ENCODE measurements at regions not wholly inside any gene's neighbourhood (a gene's known extent, or its start where the extent isn't known, plus 50 kb on each side); places are given as distances from the start of the nearest gene placed in this dataset.

DNA sequence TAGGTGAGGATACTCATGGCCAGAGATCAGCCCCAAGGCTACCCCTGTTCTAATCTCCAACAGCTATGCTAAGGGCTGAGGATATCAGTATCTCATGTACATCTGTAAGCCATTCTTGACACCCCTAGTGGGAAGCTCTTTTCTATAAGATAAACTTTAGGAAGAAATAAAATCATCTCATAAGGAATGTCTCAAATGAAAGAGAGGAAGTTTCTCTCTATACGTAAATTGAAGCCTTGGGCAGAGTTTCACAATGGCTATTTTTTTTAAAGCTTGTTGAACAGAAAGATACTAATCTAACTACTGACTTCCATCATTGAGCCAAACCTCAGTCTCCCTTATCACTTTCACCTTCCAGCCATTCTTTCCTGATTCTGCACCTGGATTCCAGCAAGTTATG lies 405.7 kb downstream of the PRR16 start:
- H3K4me1 ChIP-seq (ENCODE audit: control insufficient read depth, insufficient read depth, low read length, poor library complexity, severe bottlenecking) = no peaks in the 10 kb centered on the region
- no peak overlapping the region for H3K4me3 ChIP-seq (ENCODE audit: extremely low read depth, insufficient read depth, low read length, poor library complexity, severe bottlenecking)
- no CpG with 5 or more reads among the region's 1 CpG for WGBS, 2 experiments (ENCODE audit: insufficient coverage in 2 of 2)
- H3K9me3 ChIP-seq (ENCODE audit: control insufficient read depth, low read length) = no peaks in the 10 kb centered on the region
- H3K36me3 ChIP-seq (ENCODE audit: control insufficient read depth, insufficient read depth, low read length) = no peaks in the 10 kb centered on the region
- no peak overlapping the region for H3K27ac ChIP-seq (ENCODE audit: low read depth, low read length, severe bottlenecking)

DNA sequence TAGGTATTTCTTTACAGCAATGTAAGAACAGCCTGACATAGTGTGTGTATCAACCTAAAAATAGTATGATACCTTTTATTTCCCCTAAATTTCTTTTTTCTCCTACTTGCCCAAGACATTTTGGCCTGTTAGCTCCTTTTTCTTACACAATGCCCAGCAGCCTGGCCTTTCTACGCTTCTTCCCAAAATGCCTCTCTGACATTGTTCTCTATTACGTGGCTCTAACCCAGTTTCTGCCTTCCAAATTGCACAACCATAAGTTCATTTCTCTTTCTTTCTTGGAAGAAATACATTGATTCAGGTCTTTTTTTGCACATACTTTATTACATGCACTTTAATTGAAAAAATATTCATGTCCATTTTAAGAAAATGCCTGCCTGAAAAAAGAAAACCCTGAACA lies 408.2 kb downstream of the PRR16 start:
- H3K4me3 ChIP-seq (ENCODE audit: extremely low read depth, insufficient read depth, low read length, poor library complexity, severe bottlenecking) = no peak overlapping the region
- no peaks in the 10 kb centered on the region for H3K36me3 ChIP-seq (ENCODE audit: control insufficient read depth, insufficient read depth, low read length)
- no peaks in the 10 kb centered on the region for H3K9me3 ChIP-seq (ENCODE audit: control insufficient read depth, low read length)
- 77 to 100% methylated on average over 2 of the region's 2 CpGs for WGBS, 2 experiments (ENCODE audit: insufficient coverage in 2 of 2)
- H3K27ac ChIP-seq (ENCODE audit: low read depth, low read length, severe bottlenecking) = no peak overlapping the region
- no peaks in the 10 kb centered on the region for H3K4me1 ChIP-seq (ENCODE audit: control insufficient read depth, insufficient read depth, low read length, poor library complexity, severe bottlenecking)

DNA sequence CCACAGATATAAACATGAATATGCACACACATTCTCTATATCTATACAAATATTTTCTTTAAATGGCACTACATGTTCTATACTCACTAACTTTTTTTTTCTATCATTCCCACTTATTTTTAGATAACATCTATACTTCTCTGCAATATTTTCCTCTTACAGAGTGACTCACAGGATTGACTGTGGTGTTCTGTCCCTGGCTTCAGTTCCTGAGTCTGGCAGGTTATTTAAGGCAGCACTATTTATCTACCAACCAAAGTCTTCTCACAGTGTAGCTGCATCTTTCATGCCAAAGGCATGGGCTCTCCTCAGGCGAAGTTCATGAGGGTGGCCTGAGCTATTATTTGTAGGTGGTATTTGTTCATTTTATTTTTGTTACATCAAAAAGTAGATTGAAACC lies 409.0 kb downstream of the PRR16 start:
- WGBS, 2 experiments (ENCODE audit: insufficient coverage in 2 of 2) = no CpG with 5 or more reads among the region's 1 CpG
- H3K27ac ChIP-seq (ENCODE audit: low read depth, low read length, severe bottlenecking) = no peak overlapping the region
- H3K4me3 ChIP-seq (ENCODE audit: extremely low read depth, insufficient read depth, low read length, poor library complexity, severe bottlenecking) = no peak overlapping the region
- no peaks in the 10 kb centered on the region for H3K4me1 ChIP-seq (ENCODE audit: control insufficient read depth, insufficient read depth, low read length, poor library complexity, severe bottlenecking)
- no peaks in the 10 kb centered on the region for H3K9me3 ChIP-seq (ENCODE audit: control insufficient read depth, low read length)
- no peaks in the 10 kb centered on the region for H3K36me3 ChIP-seq (ENCODE audit: control insufficient read depth, insufficient read depth, low read length)

DNA sequence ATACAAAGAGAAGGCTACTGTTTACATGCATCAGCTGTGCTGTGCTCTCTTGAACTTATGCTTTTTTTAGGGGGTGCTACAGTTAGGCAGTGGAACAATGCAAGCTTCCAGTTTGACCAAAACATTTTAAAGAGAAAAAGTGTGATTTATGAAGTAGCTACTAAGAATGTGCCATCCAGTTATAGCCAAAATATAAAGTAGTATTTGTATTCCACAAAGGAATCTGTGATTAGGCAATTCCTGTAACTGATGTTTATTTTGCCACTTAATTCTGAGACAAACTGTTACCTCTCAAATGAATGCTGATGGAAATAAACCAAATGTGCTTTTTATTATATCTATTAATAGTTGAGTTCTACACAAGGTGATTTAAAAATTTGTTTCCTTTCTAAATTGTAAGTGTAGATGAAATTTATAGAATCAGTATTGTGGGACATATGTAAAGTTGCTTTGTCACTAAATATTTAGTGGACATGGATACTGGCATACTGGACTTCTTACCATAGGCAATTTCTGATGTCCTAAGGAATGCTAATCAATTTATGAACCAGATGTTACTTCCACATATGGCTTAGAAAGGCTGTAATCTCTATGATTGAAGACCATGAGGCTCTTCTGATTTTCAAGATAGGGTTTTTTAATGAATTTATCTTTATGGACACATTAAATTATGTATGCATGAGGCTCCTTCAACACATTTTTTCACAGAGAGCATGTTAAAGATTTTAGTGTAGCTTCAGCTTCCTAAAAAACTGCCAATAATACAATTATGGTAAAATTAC lies 410.2 kb downstream of the PRR16 start:
- Histone ChIP-seq H3K36me3 (ENCODE audit: control insufficient read depth, insufficient read depth, low read length) (no peaks in the 10 kb centered on the region), H3K9me3 (ENCODE audit: control insufficient read depth, low read length) (no peaks in the 10 kb centered on the region), H3K27ac (ENCODE audit: low read depth, low read length, severe bottlenecking) (no peak overlapping the region), H3K4me1 (ENCODE audit: control insufficient read depth, insufficient read depth, low read length, poor library complexity, severe bottlenecking) (no peaks in the 10 kb centered on the region), H3K4me3 (ENCODE audit: extremely low read depth, insufficient read depth, low read length, poor library complexity, severe bottlenecking) (no peak overlapping the region)

DNA sequence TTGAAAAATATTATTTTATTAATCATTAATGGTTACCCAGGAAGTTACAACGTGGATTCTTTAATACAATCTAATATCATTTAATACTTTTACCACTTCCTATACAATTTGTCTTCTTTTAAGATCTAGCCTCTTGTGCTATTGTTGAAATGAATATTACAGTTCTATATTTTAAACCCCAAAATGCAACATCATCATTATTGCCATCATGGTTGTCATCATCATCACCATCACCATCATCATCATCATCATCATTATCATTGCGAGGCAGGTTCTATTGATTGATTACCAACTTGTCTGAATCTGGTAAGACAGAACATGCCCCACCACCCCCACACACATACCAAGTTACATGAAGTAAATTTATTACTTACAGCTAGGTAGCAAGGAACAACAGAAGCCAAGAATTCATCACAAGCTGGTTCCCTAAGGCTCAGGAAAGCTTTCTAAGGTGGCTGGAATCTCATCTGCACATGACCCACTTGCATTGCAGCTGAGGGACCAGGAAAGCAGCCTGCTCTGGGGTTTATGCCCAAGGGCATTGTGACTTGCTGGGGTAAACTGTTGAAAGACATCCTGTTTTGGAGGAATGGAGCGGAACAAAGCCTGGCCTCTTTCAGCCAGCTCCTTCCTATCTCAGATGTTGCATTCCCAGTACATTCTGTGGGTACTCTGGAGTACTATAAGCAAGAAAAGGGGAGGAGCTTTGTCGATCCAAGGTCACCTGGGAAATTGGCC lies 418.1 kb downstream of the PRR16 start:
- Histone ChIP-seq H3K4me3 (ENCODE audit: extremely low read depth, insufficient read depth, low read length, poor library complexity, severe bottlenecking) (no peak overlapping the region), H3K36me3 (ENCODE audit: control insufficient read depth, insufficient read depth, low read length) (no peaks in the 10 kb centered on the region), H3K9me3 (ENCODE audit: control insufficient read depth, low read length) (no peaks in the 10 kb centered on the region), H3K4me1 (ENCODE audit: control insufficient read depth, insufficient read depth, low read length, poor library complexity, severe bottlenecking) (no peaks in the 10 kb centered on the region), H3K27ac (ENCODE audit: low read depth, low read length, severe bottlenecking) (no peak overlapping the region)
- WGBS, 2 experiments (ENCODE audit: insufficient coverage in 2 of 2) = 80 to 100% methylated on average over 1 to 2 of the region's 4 CpGs

DNA sequence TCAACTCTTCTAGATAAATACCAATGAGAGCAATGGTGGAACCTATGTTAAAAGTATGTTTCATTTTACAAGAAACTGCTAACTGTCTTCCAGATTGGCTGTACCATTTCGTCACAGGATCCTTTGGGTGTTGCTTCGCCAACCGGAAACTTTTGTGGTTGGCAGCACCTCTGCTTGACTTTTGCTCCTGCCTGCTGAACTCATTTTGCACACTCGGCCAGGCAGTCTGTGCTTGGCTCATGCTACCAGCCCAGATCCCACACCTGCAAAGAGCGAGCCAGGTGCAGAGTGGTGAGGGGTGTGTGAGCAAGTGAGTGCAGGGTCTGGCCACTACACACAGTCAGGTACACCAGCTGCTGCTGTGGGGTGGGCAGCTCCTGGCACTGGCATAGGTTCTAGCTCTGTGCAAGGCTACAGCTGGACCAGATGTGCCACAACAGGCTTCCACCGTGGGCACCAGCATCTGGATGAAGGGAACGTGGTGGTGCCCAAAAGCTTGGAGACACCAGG lies 422.3 kb downstream of the PRR16 start:
- Histone ChIP-seq H3K4me1 (ENCODE audit: control insufficient read depth, insufficient read depth, low read length, poor library complexity, severe bottlenecking) (no peaks in the 10 kb centered on the region), H3K27ac (ENCODE audit: low read depth, low read length, severe bottlenecking) (no peak overlapping the region), H3K4me3 (ENCODE audit: extremely low read depth, insufficient read depth, low read length, poor library complexity, severe bottlenecking) (no peak overlapping the region), H3K9me3 (ENCODE audit: control insufficient read depth, low read length) (no peaks in the 10 kb centered on the region), H3K36me3 (ENCODE audit: control insufficient read depth, insufficient read depth, low read length) (no peaks in the 10 kb centered on the region)
- 90 to 99% methylated on average over 5 to 6 of the region's 7 CpGs for WGBS, 2 experiments (ENCODE audit: insufficient coverage in 2 of 2)

DNA sequence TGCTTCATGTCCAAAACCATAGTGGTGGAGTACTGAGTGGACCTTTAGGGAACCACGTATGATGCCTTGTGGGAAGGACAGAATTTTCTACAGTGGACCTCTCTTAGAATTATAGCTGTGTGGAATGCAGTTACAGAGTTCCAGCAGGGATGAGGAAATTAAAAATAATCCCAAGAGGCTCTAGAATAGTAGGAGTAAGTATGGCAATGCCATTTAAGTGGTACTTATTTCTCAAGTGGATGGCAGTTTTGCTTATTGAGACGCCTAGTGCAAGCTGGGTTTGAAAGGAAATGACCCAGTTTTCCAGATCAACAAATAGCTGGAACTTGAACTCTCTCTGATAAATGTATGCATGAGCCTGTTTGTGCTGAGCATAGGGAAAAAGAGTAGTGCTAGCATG lies 431.6 kb downstream of the PRR16 start:
- no peak overlapping the region for H3K4me3 ChIP-seq (ENCODE audit: extremely low read depth, insufficient read depth, low read length, poor library complexity, severe bottlenecking)
- no peaks in the 10 kb centered on the region for H3K36me3 ChIP-seq (ENCODE audit: control insufficient read depth, insufficient read depth, low read length)
- 83 to 89% methylated on average over 2 of the region's 2 CpGs for WGBS, 2 experiments (ENCODE audit: insufficient coverage in 2 of 2)
- H3K4me1 ChIP-seq (ENCODE audit: control insufficient read depth, insufficient read depth, low read length, poor library complexity, severe bottlenecking) = no peaks in the 10 kb centered on the region
- no peaks in the 10 kb centered on the region for H3K9me3 ChIP-seq (ENCODE audit: control insufficient read depth, low read length)
- no peak overlapping the region for H3K27ac ChIP-seq (ENCODE audit: low read depth, low read length, severe bottlenecking)

DNA sequence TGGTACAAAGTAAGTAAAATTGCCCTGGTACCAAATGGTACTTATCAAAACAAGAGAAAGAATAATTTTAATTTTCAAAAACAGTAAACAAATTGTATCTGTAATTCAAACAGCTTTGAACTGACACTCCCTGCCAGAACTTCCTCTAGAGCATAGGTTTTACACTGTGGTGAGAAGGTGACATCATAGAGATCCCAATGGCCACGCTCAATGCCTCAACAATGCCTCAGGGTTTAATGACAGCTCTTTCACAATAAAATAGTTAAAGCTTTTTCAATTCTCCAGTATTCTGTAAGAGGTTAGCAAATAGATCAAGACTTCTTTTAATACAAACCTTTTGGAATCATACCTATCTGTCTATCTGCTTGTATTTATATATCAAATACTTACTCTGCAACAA lies 437.1 kb downstream of the PRR16 start:
- Histone ChIP-seq H3K4me3 (ENCODE audit: extremely low read depth, insufficient read depth, low read length, poor library complexity, severe bottlenecking) (no peak overlapping the region), H3K9me3 (ENCODE audit: control insufficient read depth, low read length) (no peaks in the 10 kb centered on the region), H3K36me3 (ENCODE audit: control insufficient read depth, insufficient read depth, low read length) (no peaks in the 10 kb centered on the region), H3K4me1 (ENCODE audit: control insufficient read depth, insufficient read depth, low read length, poor library complexity, severe bottlenecking) (no peaks in the 10 kb centered on the region), H3K27ac (ENCODE audit: low read depth, low read length, severe bottlenecking) (no peak overlapping the region)
- no CpG with 5 or more reads among the region's 1 CpG for WGBS, 2 experiments (ENCODE audit: insufficient coverage in 2 of 2)

DNA sequence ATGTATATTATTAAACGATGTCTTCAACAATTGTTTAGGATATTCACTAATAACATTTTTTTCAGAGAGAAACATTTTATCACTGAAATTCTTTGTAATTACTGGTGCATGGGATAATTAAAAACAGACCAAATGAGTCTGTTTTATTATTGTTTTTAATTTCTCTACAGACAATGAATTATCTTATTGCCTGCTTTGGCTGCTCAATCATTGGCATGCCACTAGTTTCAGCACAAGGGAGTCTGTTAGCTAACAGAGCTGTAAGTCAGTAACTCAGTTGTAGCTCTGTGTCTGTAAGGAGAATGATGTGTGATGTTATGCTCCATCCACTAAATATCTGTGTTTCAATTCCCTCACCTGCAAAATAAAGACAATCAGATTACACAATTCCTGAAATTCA lies 443.9 kb downstream of the PRR16 start:
- Histone ChIP-seq H3K4me3 (ENCODE audit: extremely low read depth, insufficient read depth, low read length, poor library complexity, severe bottlenecking) (no peak overlapping the region), H3K36me3 (ENCODE audit: control insufficient read depth, insufficient read depth, low read length) (no peaks in the 10 kb centered on the region), H3K27ac (ENCODE audit: low read depth, low read length, severe bottlenecking) (no peak overlapping the region), H3K4me1 (ENCODE audit: control insufficient read depth, insufficient read depth, low read length, poor library complexity, severe bottlenecking) (no peaks in the 10 kb centered on the region), H3K9me3 (ENCODE audit: control insufficient read depth, low read length) (no peaks in the 10 kb centered on the region)
- no CpG with 5 or more reads among the region's 1 CpG for WGBS, 2 experiments (ENCODE audit: insufficient coverage in 2 of 2)

DNA sequence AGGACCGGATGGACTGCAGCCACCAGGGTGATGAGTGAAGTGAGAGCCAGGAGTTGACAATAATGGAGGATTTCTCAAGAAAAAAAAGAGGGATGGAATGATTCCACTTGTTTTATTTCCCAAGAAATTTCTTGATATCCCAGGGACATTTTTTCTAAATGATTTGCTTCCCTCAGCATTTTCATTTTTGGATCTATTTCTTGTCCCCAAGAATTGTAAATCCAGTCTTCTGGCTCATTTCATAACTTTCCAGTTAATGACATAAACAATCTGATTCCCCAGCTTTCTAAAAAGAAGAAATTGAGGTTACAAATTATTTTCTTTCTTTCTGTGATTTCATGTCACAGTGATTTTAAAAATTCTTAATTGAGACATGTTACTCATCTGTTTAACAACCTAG lies 446.5 kb downstream of the PRR16 start:
- WGBS, 2 experiments (ENCODE audit: insufficient coverage in 2 of 2) = 60 to 89% methylated on average over 1 of the region's 1 CpG
- no peak overlapping the region for H3K4me3 ChIP-seq (ENCODE audit: extremely low read depth, insufficient read depth, low read length, poor library complexity, severe bottlenecking)

DNA sequence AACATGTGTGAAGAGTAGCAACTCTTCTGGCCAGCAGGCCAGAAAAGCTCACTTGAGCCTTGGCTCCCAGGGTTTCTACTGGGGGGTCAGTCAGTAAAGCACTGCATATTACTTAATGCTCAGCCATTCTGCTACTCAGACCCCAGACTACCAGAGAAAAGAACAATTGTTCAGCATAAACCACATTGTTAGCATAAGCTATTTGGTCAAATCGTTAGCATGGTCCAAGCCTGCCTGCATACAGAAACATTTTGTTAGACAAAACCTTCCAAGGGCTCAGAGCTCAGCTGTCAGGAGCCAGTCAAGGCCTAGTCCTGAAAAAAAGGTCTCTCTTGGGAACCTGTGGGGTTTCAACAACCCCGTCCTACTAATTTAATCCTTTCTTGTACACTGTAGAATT lies 449.3 kb downstream of the PRR16 start:
- Histone ChIP-seq H3K4me3 (ENCODE audit: extremely low read depth, insufficient read depth, low read length, poor library complexity, severe bottlenecking) (no peak overlapping the region), H3K4me1 (ENCODE audit: control insufficient read depth, insufficient read depth, low read length, poor library complexity, severe bottlenecking) (no peaks in the 10 kb centered on the region), H3K36me3 (ENCODE audit: control insufficient read depth, insufficient read depth, low read length) (no peaks in the 10 kb centered on the region), H3K27ac (ENCODE audit: low read depth, low read length, severe bottlenecking) (no peak overlapping the region), H3K9me3 (ENCODE audit: control insufficient read depth, low read length) (no peaks in the 10 kb centered on the region)
- 80 to 88% methylated on average over 1 of the region's 2 CpGs for WGBS, 2 experiments (ENCODE audit: insufficient coverage in 2 of 2)

More for the DNA sequence above, 446.5 kb downstream of the PRR16 start:
- H3K4me1 ChIP-seq (ENCODE audit: control insufficient read depth, insufficient read depth, low read length, poor library complexity, severe bottlenecking) = no peaks in the 10 kb centered on the region
- no peaks in the 10 kb centered on the region for H3K9me3 ChIP-seq (ENCODE audit: control insufficient read depth, low read length)
- H3K27ac ChIP-seq (ENCODE audit: low read depth, low read length, severe bottlenecking) = no peak overlapping the region
- no peaks in the 10 kb centered on the region for H3K36me3 ChIP-seq (ENCODE audit: control insufficient read depth, insufficient read depth, low read length)
